Superior temporal gyrus (tissue), 1 donor: ENCODE measurements at regions not wholly inside any gene's neighbourhood (a gene's known extent, or its start where the extent isn't known, plus 50 kb on each side); places are given as distances from the start of the nearest gene placed in this dataset.

Source experiments
- DNase-seq: peaks from one replicate; pipeline ENCODE4 v3.0.0-alpha.2; 2016; ENCODE audit errors: extremely low spot score

DNA sequence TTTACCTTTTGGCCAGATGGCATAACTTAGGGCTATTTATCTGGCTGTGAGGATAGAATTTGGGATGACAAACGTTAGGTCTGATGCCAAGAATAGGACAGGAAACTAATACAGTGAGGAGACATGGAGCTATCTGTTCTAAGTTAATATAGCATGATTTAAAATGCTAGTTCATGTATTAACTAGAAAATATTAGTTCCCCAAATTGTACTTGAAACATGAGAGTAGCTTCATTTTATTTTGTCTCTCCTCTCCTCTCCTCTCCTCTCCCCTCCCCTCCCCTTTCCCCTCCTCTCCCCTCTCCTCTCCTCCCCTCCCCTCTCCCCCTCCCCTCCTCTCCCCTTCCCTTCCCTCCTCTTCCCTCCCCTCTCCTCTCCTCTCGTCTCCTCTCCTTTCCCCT is 101.1 kb upstream of the MYO16 start:
- DNase-seq: no peak

DNA sequence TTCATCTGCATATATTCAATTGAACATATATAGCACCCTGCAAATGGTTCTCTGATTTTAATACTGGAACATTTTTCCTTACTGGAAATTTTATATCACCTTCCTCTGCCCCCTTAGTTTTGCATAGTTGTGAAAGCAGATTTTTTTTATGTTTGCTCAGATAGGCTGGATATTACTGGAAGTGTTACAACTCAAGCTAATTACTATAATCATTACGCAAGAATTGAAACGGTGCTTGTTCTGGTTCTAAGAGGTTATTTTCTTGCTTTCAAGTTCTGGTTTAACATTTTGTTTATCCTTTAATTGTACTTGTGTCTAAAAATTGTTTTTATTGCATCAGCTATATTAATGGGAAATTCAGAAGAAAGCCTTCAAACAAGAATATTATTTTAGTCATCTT is 95.6 kb upstream of the MYO16 start:
- DNase-seq: no peak

DNA sequence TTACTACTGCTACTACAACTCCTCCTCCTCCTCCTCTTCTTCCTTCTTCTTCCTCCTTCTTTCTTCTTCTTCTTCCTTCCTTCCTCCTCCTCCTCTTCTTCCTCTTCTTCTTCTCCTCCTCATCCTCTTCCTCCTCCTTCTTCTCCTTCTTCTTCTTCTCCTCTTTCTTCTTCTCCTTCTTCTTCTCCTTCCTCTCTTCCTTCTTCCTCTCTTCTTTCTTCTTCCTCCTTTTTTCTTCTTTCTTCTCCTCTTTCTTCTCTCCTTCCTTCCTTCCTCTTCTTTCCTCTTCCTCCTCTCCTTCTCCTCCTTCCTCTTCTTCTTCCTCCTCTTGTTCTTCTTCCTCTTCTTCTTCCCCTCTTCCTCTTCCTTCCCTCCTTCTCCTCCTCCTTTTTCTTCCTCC is 94.7 kb upstream of the MYO16 start:
- no peak for DNase-seq

DNA sequence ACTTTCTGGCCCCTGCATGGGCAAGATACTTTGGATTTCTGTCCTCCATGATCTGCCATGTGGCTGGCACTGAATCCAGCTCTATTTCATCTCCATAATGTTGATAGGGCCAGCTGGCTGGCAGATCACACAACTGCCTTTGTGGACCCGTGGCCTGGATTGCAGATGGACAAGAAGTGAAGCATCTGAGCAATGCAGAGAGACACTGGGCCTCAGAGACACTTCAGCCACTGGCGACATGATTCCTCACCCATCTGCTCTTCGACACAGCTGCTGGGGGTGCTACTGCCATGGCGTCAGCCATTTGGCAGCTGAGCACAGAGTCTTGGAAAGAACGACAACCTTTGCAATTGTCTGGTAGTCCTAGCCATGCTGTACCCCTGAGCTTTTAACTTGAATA is 79.5 kb upstream of the MYO16 start:
- no peak for DNase-seq

DNA sequence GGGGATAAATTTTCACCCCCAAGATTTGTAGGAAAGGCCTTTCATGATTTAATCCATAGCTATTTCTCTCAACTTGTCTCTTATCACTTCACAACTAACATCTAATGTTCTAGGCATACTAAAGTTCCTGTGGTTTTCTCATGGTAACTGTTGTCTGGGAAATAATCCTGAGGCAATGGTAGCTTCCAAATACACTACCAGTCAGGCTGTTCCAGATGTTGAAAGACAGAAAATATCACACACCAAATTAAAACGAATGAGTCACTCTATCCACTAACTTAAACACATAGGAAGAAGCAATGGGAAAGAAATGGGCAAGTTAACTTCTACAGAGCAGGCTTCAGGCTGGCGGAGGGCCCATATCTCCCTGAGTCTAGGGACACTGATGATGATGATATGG is 77.7 kb upstream of the MYO16 start:
- DNase-seq: no peak

DNA sequence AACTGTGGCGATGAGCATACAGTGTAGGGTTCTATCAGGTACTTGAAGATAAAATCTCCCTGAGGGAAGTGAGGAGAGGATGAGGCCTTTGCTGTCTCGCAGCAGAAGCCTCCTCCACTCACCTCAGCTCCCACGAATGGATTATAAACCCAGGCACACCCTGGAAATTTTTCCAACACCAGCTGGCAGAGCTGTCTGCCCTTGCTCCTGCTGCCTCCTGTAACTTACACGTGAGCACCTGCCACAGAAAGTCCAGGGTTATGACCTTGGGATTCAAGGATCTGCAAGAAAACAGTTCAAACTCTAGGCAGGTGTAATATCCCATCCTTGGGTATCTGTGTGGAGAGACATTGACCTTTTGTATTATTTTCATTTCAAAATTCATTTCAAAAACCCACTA is 70.9 kb upstream of the MYO16 start:
- no peak for DNase-seq

DNA sequence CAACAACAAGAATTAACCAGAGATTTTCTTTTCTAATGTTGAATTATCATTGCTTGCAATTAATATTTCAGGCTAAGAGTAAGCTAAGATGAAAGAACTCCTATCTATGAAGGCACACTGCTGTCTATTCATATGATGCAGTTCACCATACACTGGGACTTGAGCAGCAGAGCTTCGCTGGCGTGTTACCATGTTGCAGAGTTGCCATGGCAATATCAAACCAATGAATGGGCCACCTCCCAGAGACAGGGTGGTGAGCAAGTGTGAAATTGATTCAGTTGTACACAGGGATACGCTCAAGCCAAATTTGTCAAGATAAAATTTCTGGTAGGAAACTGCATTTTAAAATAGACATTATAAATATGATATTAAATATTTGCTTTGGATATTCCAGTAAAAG is 69.3 kb upstream of the MYO16 start:
- DNase-seq: peak; percentile 18

DNA sequence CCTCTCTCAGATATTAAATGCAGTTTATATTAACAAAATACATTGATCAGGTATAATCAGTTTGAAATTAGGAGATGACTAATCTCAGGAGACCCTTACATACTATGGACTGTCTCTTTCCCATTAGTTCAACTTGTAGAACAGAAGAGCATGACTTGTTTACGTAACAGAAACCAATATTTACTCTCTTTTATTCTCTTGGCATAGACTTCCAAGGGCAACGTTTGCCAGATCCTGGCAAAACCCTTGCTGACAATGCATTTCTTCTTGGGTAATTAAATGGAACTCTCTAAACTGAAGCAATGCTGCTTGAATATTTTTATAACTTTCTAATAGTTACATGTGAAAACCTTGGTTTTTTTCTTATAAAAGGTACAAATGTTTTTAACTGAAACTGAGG is 68.3 kb upstream of the MYO16 start:
- DNase-seq: no peak

DNA sequence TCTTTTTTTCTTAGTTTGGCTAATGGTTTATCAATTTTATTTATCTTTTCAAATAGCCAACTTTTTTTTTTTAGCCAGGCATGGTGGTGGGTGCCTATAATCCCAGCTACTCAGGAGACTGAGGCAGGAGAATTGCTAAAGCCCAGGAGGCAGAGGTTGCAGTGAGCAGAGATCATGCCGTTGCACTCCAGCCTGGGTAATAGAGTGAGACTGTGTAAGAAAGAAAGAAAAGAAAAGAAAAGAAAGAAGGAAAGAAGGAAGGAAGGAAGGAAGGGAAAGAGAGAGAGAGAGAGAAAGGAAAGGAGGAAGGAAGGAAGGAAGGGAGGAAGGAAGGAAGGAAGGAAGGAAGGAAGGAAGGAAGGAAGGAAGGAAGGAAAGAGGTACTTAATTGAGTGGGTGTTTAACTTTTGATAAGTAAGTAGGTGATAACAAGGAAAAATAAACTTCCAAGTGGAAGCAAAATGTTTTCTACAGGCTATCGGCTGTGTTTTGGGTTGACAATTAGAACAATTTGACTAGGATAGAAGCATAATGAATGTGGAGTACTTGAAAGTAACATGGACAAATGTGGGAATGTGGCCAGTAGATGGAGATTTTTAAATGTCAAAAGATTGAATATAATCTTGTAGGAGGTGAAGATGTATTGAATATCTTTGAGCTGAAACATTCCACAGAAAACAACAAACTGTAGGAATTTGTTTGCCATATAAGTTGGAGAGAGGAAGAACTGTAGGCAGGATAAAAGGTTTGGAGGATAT is 62.8 kb upstream of the MYO16 start:
- DNase-seq: no peak

DNA sequence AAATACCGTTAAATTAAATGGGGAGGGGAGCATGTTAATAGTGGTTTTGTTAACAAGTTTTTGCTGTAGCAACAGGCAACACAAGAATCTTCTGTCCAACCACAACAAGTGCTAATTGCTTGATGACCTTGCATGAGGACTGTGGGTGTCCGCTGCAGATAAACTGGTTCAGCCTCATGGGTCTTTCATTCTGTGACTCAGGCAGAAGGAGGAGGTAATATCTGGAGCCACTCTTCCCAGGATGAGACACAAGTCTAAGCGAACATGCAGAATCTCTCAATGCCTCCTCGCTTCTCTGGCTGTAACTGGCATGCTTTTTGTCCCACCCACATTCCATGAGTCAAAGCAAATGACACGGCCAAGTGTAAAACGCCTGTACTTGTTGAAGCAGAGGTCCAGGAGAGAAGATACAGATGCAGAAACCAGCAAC is 56.6 kb upstream of the MYO16 start:
- no peak for DNase-seq

DNA sequence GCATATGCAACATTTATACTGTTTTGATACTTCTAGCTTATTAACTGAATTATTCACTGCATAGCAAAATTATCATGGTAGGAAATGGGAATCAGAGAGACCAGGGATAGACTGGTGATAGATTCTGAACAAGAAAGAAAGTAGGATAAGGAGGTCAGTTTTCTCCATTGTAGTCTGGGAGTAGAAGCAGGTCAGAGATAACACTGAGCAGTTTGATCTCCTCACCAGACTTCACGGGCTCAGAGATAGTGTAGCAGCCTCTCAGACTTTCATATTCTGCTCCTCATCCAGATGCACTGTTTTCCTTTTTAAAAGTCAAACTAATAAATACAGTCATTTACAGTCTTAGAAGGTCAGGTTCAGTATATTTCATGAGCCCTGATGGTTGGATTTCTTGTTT is 56.0 kb upstream of the MYO16 start:
- no peak for DNase-seq

DNA sequence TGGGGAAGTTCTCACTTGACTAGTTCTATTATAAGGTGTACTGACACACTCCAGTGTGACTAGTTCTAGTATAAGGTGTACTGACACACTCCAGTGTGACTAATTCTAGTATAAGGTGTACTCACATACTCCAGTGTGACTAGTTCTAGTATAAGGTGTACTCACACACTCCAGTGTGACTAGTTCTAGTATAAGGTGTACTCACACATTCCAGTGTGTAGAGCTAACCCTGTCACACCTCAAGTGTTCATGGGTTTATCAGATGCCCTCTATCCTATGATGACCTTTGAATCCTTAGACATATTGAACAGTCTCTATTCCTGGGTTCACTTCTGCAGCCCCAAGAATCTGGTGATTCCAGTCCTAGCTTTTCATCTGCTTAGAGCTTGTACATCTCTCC is 54.6 kb upstream of the MYO16 start:
- DNase-seq: no peak

DNA sequence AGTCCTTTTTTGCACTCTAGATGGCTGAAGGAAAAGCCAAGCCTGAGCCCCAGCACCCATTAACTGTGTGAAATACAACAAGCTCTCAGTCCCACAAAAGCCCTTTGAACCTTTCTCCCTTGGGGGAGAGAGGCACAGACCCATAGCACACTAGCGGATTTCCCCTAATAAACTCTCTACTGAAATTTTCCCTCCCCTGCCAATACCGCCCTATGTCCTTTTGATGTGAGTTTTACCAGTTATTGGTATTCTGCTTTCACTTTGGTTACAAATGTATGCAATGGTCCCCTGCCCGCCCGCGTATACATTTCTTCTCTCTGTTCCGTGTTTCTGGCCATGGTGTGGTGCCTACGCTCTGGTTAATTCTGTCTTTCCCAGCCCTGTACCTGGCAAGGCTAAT is 54.0 kb upstream of the MYO16 start:
- no peak for DNase-seq
